ENCODE measurements at regions not wholly inside any gene's neighbourhood (a gene's known extent, or its start where the extent isn't known, plus 50 kb on each side); places are given as distances from the start of the nearest gene placed in this dataset.

GRCh38 chr9:73494894-73495293 lies 343.2 kb downstream of the ANXA1 start:
- no peak for TF ChIP-seq CTCF (conservative IDR thresholded peaks at IDR 0.05)
- TF ChIP-seq EZH2 (IDR thresholded peaks at IDR 0.05; ENCODE audit: low read depth) = no peak

All from PC-9 (cell line).